ENCODE measurements at regions not wholly inside any gene's neighbourhood (a gene's known extent, or its start where the extent isn't known, plus 50 kb on each side); places are given as distances from the start of the nearest gene placed in this dataset.

- no peak overlapping the region for H3K27ac ChIP-seq
- no peak for DNase-seq
- no peaks in the 10 kb centered on the region for H3K36me3 ChIP-seq
- no peak overlapping the region for H3K4me3 ChIP-seq (replicated peaks in 1 of 3)
- no peaks in the 10 kb centered on the region for H3K9me3 ChIP-seq
- intact Hi-C loops (cut with DNase I) = no loop called here
- TF ChIP-seq POLR2A (IDR thresholded peaks at IDR 0.05) = no peak
- TF ChIP-seq, protein P1, sequence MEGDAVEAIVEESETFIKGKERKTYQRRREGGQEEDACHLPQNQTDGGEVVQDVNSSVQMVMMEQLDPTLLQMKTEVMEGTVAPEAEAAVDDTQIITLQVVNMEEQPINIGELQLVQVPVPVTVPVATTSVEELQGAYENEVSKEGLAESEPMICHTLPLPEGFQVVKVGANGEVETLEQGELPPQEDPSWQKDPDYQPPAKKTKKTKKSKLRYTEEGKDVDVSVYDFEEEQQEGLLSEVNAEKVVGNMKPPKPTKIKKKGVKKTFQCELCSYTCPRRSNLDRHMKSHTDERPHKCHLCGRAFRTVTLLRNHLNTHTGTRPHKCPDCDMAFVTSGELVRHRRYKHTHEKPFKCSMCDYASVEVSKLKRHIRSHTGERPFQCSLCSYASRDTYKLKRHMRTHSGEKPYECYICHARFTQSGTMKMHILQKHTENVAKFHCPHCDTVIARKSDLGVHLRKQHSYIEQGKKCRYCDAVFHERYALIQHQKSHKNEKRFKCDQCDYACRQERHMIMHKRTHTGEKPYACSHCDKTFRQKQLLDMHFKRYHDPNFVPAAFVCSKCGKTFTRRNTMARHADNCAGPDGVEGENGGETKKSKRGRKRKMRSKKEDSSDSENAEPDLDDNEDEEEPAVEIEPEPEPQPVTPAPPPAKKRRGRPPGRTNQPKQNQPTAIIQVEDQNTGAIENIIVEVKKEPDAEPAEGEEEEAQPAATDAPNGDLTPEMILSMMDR (IDR thresholded peaks at IDR 0.05) = no peak
- 55 to 68% methylated on average over 8 of the region's 8 CpGs for whole genome bisulfite sequencing, 2 donors
- H3K4me1 ChIP-seq = no peaks in the 10 kb centered on the region
- no peaks in the 10 kb centered on the region for H3K27me3 ChIP-seq
Measured at GRCh38 chr13:23505007-23505406, 65.2 kb upstream of the TNFRSF19 start.

GRCh38 chr13:23506071-23506806 lies 64.0 kb upstream of the TNFRSF19 start:
- H3K4me1 ChIP-seq = no peaks in the 10 kb centered on the region
- intact Hi-C loops (cut with DNase I) = no loop called here
- WGBS, 2 donors = 65 to 68% methylated on average over 8 of the region's 8 CpGs
- H3K27ac ChIP-seq = no peak overlapping the region
- no peak overlapping the region for H3K4me3 ChIP-seq (replicated peaks in 1 of 3)
- no peaks in the 10 kb centered on the region for H3K27me3 ChIP-seq
- H3K36me3 ChIP-seq = no peaks in the 10 kb centered on the region
- H3K9me3 ChIP-seq = no peaks in the 10 kb centered on the region
- DNase-seq = no peak
- TF ChIP-seq, protein P1 (IDR thresholded peaks at IDR 0.05) = no peak
- no peak for TF ChIP-seq POLR2A (IDR thresholded peaks at IDR 0.05)

- intact Hi-C loops (cut with DNase I) = no loop called here
- DNase-seq = no peak
Measured at GRCh38 chr13:23506807-23507291, 63.4 kb upstream of the TNFRSF19 start.

GRCh38 chr13:23509781-23510543 lies 60.2 kb upstream of the TNFRSF19 start:
- WGBS, 2 donors = 88 to 89% methylated on average over 7 of the region's 7 CpGs

More at GRCh38 chr13:23506807-23507291, 63.4 kb upstream of the TNFRSF19 start:
- Histone ChIP-seq H3K9me3 (no peaks in the 10 kb centered on the region), H3K4me3 (replicated peaks in 1 of 3) (no peak overlapping the region), H3K27ac (no peak overlapping the region), H3K27me3 (no peaks in the 10 kb centered on the region), H3K36me3 (no peaks in the 10 kb centered on the region), H3K4me1 (no peaks in the 10 kb centered on the region)
- TF ChIP-seq, protein P1 (IDR thresholded peaks at IDR 0.05) = no peak
- TF ChIP-seq POLR2A (IDR thresholded peaks at IDR 0.05) = no peak
- WGBS, 2 donors = 70 to 76% methylated on average over 10 to 11 of the region's 11 CpGs

More at GRCh38 chr13:23509781-23510543, 60.2 kb upstream of the TNFRSF19 start:
- TF ChIP-seq POLR2A (IDR thresholded peaks at IDR 0.05) = no peak
- TF ChIP-seq, protein P1 (IDR thresholded peaks at IDR 0.05) = no peak
- no peaks in the 10 kb centered on the region for H3K36me3 ChIP-seq
- DNase-seq = no peak
- H3K9me3 ChIP-seq = no peaks in the 10 kb centered on the region
- no peak overlapping the region for H3K27ac ChIP-seq
- intact Hi-C loops (cut with DNase I) = loop anchor here (5.0 kb wide), 1 partner anchor 122 kb away; no protein-coding TSS in a partner anchor
- H3K27me3 ChIP-seq = no peaks in the 10 kb centered on the region
- no peaks in the 10 kb centered on the region for H3K4me1 ChIP-seq
- H3K4me3 ChIP-seq (replicated peaks in 1 of 3) = no peak overlapping the region
